ENCODE measurements at regions not wholly inside any gene's neighbourhood (a gene's known extent, or its start where the extent isn't known, plus 50 kb on each side); places are given as distances from the start of the nearest gene placed in this dataset.

DNA sequence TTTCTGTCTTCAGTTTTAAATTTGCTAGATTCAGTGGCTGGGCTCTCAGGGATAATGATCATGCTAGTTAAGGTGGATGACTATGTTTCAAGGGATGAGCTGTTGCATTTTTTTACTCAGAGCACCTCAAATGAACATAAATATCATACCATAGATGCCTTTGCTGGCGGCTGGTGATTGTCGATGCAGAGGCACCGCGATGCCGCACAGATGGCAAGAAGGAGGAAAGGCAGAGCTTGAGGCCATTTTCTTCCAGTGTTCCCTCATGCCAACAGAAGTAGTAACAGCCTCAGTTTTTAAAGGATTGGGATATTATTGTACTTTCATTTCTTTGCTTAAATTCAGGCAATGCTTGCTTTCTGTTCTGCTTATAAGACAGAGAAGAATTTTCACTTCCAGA, 654.7 kb upstream of the IGFBP7 start:
- WGBS (ENCODE audit: extremely low coverage, insufficient read length, low lambda C conversion rate) = no CpG with 5 or more reads among the region's 5 CpGs
- Mint-ChIP-seq H3K4me3 (no peak overlapping the region), H3K27me3 (ENCODE audit: low read depth) (no peaks in the 10 kb centered on the region), H3K36me3 (ENCODE audit: insufficient read depth in 1 of 3, low read depth in 3 of 3) (no peaks in the 10 kb centered on the region; a peak in 1 of 7 replicates), H3K27ac (no peak overlapping the region), H3K4me1 (peaks cover 0 to 2% of the 10 kb centered on the region in 2 experiments; a peak in 1 of 4 replicates), H3K9me3 (peaks cover 11 to 14% of the 10 kb centered on the region in 2 experiments; a peak in 4 of 5 replicates)
- Histone ChIP-seq H2AK5ac (ENCODE audit: insufficient read length, low read length) (no peak overlapping the region), H3K9me3 (ENCODE audit: control insufficient read depth, low read depth, low read length) (no peaks in the 10 kb centered on the region), H3K27me3 (ENCODE audit: insufficient read depth, low read length) (no peaks in the 10 kb centered on the region), H3K14ac (ENCODE audit: insufficient read depth, low read length) (no peak overlapping the region), H2BK15ac (ENCODE audit: low read depth, low read length) (no peak overlapping the region), H3K56ac (ENCODE audit: insufficient read length, low read depth, low read length) (no peak overlapping the region), H3K4ac (ENCODE audit: low read depth, low read length) (no peak overlapping the region), H2BK5ac (ENCODE audit: insufficient read length, low read length) (no peak overlapping the region), H4K20me1 (ENCODE audit: control insufficient read depth, insufficient read depth, insufficient read length) (no peaks in the 10 kb centered on the region), H3K79me2 (ENCODE audit: insufficient read depth, low read length) (no peaks in the 10 kb centered on the region), H3T11ph (ENCODE audit: low read length) (no peak overlapping the region), H2BK20ac (ENCODE audit: low read depth, low read length, poor library complexity, severe bottlenecking) (no peak overlapping the region), H3K4me2 (ENCODE audit: insufficient read depth, insufficient read length, low read length) (no peak overlapping the region), H2BK12ac (ENCODE audit: insufficient read length, low read depth, low read length) (no peak overlapping the region), H3K18ac (ENCODE audit: insufficient read length, low read depth, low read length) (no peak overlapping the region), H2AFZ (ENCODE audit: low read length) (no peak overlapping the region), H4K8ac (replicated peaks; ENCODE audit: insufficient read length, low read depth, low read length) (no peak overlapping the region), H3K9ac (ENCODE audit: extremely low read depth, insufficient read length, low read length) (no peak overlapping the region), H3K79me1 (ENCODE audit: insufficient read depth, low read depth, low read length, poor library complexity, severe bottlenecking) (no peaks in the 10 kb centered on the region), H3K27ac (ENCODE audit: insufficient read length, low read depth, low read length) (no peak overlapping the region), H4K5ac (ENCODE audit: insufficient read length, low read depth, low read length) (no peak overlapping the region), H3K23ac (ENCODE audit: insufficient read length, low read depth, low read length) (no peak overlapping the region), H3K23me2 (ENCODE audit: insufficient read length, low read depth, low read length, poor library complexity, severe bottlenecking) (no peaks in the 10 kb centered on the region), H3K4me1 (ENCODE audit: insufficient read depth, low read length) (no peaks in the 10 kb centered on the region), H2BK120ac (ENCODE audit: low read depth, low read length, poor library complexity, severe bottlenecking) (no peak overlapping the region), H4K91ac (ENCODE audit: insufficient read length, low read depth, low read length) (no peak overlapping the region)
- no peak for TF ChIP-seq CTCF (conservative IDR thresholded peaks at IDR 0.05)
- DNase-seq = no peak
